GM10266 (cell line): ENCODE measurements at regions not wholly inside any gene's neighbourhood (a gene's known extent, or its start where the extent isn't known, plus 50 kb on each side); places are given as distances from the start of the nearest gene placed in this dataset.
A peak's percentile ranks its signal among the peaks of the same experiment; 100 is the strongest.

Experiments
- DNase-seq: peaks from one replicate; pipeline ENCODE4 v3.0.0; 2012; ENCODE audit errors: extremely low spot score
- TF ChIP-seq, protein P1 (sequence below): IDR thresholded peaks from 2 replicates; pipeline ENCODE4 v1.5.1; 2012; ENCODE audit warnings: mild to moderate bottlenecking, low read depth; ENCODE audit not compliant: control insufficient read depth, insufficient read depth; ENCODE audit errors: missing control alignments

DNA sequence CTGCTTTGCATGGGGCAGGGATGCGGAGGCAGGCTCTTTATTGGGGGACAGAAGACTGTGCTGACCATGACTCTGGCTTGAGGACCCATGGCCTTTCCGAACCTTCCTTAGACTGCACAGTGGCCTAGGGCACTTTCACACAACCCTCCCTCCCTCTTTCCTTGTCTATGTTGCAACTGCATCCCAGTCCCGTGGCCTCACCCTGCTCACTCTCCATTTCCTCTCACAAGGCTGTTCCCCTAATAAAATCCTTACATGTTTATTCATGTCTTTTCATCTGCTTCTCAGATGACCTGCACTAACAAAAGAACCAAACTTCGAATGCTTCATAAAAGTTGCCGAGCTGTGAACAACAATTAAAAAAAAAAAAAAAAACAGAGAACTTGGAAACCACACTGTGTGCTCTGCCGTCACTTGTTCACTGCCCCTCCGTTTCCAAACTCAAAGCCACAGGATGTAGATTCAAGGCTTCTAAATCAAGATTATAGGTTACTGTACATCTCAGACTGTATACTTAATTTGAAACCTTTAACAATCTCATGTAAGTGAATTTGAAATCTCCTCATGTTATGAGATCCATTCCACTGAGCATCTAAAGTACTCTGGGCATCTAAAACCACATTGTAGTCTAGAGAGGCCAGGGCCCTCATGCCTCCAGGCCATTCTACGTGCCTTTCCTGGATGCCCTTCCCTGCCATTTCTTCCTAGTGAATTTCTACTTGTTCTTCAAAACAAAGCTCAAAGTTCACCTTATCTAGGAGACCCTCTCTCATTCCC is 265.9 kb downstream of the SNX13 start:
- TF ChIP-seq, protein P1, sequence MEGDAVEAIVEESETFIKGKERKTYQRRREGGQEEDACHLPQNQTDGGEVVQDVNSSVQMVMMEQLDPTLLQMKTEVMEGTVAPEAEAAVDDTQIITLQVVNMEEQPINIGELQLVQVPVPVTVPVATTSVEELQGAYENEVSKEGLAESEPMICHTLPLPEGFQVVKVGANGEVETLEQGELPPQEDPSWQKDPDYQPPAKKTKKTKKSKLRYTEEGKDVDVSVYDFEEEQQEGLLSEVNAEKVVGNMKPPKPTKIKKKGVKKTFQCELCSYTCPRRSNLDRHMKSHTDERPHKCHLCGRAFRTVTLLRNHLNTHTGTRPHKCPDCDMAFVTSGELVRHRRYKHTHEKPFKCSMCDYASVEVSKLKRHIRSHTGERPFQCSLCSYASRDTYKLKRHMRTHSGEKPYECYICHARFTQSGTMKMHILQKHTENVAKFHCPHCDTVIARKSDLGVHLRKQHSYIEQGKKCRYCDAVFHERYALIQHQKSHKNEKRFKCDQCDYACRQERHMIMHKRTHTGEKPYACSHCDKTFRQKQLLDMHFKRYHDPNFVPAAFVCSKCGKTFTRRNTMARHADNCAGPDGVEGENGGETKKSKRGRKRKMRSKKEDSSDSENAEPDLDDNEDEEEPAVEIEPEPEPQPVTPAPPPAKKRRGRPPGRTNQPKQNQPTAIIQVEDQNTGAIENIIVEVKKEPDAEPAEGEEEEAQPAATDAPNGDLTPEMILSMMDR: no peak
- no peak for DNase-seq

DNA sequence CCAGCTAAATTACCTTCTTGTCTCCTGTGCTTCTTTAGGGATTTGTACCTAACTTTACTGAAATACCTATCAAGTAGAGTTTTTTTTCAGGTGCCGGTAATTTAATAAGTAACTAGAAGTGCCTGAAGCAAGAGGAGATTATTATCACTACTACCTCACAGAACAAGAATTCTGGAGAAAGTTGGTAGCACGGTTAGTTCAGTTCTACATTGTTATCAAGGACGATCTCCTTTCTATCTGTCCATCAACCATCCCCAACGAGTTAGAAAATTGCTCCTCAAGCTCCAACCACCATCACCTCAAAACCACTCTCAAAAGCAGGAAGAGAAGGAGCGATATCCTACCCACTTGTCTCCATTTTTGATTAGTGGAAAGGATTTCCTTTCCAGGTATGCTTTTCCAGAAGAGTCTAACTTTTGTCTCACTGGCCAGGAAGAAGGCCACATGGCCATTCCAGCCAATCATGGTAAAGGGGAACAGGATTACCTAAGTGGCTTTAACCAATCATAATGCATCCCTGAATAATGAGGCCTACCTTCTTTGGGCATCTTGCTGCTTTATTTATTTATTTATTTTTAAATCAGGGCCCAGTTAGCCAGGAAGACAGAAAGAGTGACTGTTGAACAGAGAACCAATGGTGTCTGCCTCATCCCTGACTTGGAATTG is 265.2 kb downstream of the SNX13 start:
- TF ChIP-seq, protein P1: no peak
- DNase-seq: no peak

DNA sequence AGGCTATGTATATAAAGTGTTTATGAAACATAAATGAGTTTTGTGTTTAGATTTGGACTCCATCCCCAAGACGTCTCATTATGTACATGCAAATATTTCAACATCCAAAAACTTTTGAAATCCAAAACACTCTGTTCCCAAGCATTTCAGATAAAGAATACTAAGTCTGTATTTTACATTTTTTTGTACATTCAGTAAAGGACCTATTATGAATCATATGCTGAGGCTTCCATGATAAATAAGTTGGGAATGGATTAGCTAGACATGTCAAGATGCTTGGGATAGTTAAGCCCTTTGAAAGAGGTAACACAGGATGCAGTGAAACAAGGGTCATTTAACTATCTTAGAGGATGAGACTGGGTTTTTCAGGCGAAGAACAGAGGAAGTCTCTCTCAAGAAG is 262.9 kb downstream of the SNX13 start:
- DNase-seq: no peak
- TF ChIP-seq, protein P1: no peak

DNA sequence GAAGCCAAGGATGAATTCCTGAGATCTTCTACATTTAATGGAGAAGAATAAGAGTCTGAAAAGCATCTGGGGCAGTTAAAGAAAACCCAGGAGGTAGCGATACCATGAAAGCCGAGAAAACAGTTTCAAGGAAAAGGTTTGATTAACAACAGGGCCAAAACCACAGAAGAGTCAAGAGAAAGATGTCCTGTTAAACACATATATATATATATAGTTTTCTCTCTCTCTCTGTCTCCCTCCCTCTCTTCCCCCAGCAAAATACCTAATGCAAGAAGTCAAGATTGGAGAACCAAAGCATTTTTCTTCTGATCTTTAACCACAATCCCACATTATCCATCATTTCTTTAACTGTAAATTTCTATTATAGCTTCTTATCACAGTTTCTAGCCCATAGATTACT is 261.4 kb downstream of the SNX13 start:
- DNase-seq: no peak
- TF ChIP-seq, protein P1: no peak

DNA sequence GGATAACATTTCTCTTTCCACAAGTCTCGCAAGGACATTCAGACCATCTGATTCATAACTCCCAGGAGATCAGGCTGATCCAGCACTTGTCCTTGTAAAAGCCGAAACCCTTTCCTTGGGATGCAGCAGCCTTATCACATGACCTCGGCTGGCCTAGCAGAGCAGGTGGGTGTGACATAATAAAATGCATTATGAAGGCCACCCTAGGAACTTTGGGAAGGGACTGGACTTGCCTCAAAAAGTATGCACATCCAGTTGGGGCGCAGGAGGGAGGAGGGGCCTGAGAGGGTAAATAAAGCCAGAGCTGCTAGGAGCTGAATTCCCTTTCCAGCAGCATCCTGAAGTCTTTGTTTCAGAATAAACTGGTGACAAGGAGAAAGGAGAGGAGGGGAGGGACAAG is 260.8 kb downstream of the SNX13 start:
- DNase-seq: no peak
- TF ChIP-seq, protein P1: no peak

DNA sequence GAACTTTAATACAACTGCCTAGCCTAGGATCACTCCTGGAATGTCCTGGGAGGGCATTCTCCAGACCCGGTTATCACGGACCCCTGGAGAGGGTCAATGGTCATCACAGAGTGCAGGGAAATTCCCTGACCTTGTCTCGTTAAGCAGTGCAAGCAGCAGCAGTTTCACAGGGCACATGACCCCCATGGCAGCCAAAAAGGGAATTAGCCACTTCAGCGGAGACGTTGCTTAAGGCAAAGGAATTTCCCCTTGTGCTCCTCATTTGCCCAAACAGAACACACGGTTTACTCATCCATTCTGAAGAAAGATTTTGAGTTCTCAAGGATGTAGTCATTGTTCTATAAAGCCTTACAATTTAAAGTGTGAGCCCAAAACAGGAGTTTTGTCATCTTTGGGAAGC is 260.3 kb downstream of the SNX13 start:
- DNase-seq: no peak
- TF ChIP-seq, protein P1: no peak

DNA sequence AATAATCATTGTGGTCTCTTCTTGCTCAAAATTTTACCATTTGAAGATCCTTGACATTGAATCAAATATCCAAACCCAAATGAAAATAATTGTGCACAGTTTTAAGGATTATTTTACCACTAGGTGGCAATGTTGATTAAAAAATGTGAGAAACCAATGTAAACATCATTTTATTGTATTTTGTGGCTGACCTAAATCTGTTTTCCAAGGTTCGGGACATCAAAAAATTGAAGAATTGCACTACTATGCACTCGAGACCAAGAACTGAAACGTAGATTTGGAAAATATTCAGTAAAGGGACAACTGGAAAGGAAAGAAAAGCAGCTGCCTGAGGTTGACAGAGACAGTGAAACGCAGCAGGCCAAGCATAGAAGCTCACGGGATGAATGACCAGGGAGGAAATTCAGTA is 259.3 kb downstream of the SNX13 start:
- TF ChIP-seq, protein P1: peak; percentile 45
- no peak for DNase-seq
